GM21619 (cell line): ENCODE measurements at regions not wholly inside any gene's neighbourhood (a gene's known extent, or its start where the extent isn't known, plus 50 kb on each side); places are given as distances from the start of the nearest gene placed in this dataset.
A peak's percentile ranks its signal among the peaks of the same experiment; 100 is the strongest.
"Not testable (repeated sequence)": the region's sequence is repeated elsewhere in the genome, so short reads cannot be mapped to it uniquely, and the experiment has no call there.

ENCODE experiments used
- ATAC-seq: cut with Tn5 transposase; IDR thresholded peaks from one replicate; pipeline ENCODE4 v1.9.1; 2021; ENCODE audit not compliant: unreplicated experiment

- no peak for ATAC-seq
These were observed 154.6 kb downstream of the MTX2 start for GRCh38 chr2:176423819-176424218.

GRCh38 chr2:176424746-176425145 is 155.5 kb downstream of the MTX2 start:
- ATAC-seq: no peak

- ATAC-seq: no peak
These were observed 158.3 kb downstream of the MTX2 start for GRCh38 chr2:176427549-176427948.

GRCh38 chr2:176428944-176429469 is 159.8 kb downstream of the MTX2 start:
- ATAC-seq: not testable (repeated sequence)

GRCh38 chr2:176432434-176432833 is 163.2 kb downstream of the MTX2 start:
- no peak for ATAC-seq

GRCh38 chr2:176435729-176436128 is 166.5 kb downstream of the MTX2 start:
- ATAC-seq: no peak

- no peak for ATAC-seq
These were observed 174.7 kb downstream of the MTX2 start for GRCh38 chr2:176443946-176444345.

- ATAC-seq: no peak
These were observed 176.7 kb downstream of the MTX2 start for GRCh38 chr2:176445956-176446355.

- ATAC-seq: no peak
These were observed 177.6 kb downstream of the MTX2 start for GRCh38 chr2:176446718-176447414.

- ATAC-seq: no peak
These were observed 178.4 kb downstream of the MTX2 start for GRCh38 chr2:176447616-176448015.

- no peak for ATAC-seq
These were observed 180.6 kb downstream of the MTX2 start for GRCh38 chr2:176449852-176450251.

GRCh38 chr2:176453784-176454183 is 184.5 kb downstream of the MTX2 start:
- no peak for ATAC-seq

- ATAC-seq: peak; percentile 65
These were observed 185.9 kb downstream of the MTX2 start for GRCh38 chr2:176454893-176455815.

- no peak for ATAC-seq
These were observed 186.6 kb downstream of the MTX2 start for GRCh38 chr2:176455816-176456291.

- ATAC-seq: no peak
These were observed 188.2 kb downstream of the MTX2 start for GRCh38 chr2:176457481-176457880.

GRCh38 chr2:176461098-176461808 is 192.0 kb downstream of the MTX2 start:
- ATAC-seq: no peak

- no peak for ATAC-seq
These were observed 192.8 kb downstream of the MTX2 start for GRCh38 chr2:176461809-176462670.

GRCh38 chr2:176463546-176463945 is 194.3 kb downstream of the MTX2 start:
- no peak for ATAC-seq

GRCh38 chr2:176464886-176465564 is 195.8 kb downstream of the MTX2 start:
- no peak for ATAC-seq
